Thymus (tissue), 11 donors: ENCODE measurements at regions not wholly inside any gene's neighbourhood (a gene's known extent, or its start where the extent isn't known, plus 50 kb on each side); places are given as distances from the start of the nearest gene placed in this dataset.

Source experiments
- DNase-seq, 9 donors: peaks; one replicate each; pipeline ENCODE4 v3.0.0-alpha.2; 2013; ENCODE audit warnings: low spot score in 9 of 9, low read depth in 6 of 9, missing footprints in 1 of 9
- H3K27ac ChIP-seq, 2 donors: one replicate each; pipeline ENCODE4 v1.5.1; 2013; ENCODE audit warnings: control low read depth in 1 of 2, low read depth in 1 of 2, low read length in 1 of 2, mild to moderate bottlenecking in 1 of 2, moderate library complexity in 1 of 2
- H3K27me3 ChIP-seq, 2 donors: one replicate each; pipeline ENCODE4 v1.5.1; 2013; ENCODE audit warnings: low read length in 1 of 2; ENCODE audit not compliant: control insufficient read depth in 2 of 2, insufficient read depth in 1 of 2
- H3K36me3 ChIP-seq, 2 donors: one replicate each; pipeline ENCODE4 v1.5.1; 2013; ENCODE audit warnings: low read length in 1 of 2, mild to moderate bottlenecking in 1 of 2, moderate library complexity in 1 of 2; ENCODE audit not compliant: control insufficient read depth in 2 of 2, insufficient read depth in 2 of 2
- H3K4me1 ChIP-seq, 2 donors: one replicate each; pipeline ENCODE4 v1.5.1; 2013; ENCODE audit warnings: low read length in 2 of 2; ENCODE audit not compliant: control insufficient read depth in 2 of 2, insufficient read depth in 2 of 2
- H3K4me3 ChIP-seq, 2 donors: one replicate each; pipeline ENCODE4 v1.5.1; 2013; ENCODE audit warnings: low read length in 2 of 2, control low read depth in 1 of 2, mild to moderate bottlenecking in 1 of 2
- H3K9me3 ChIP-seq, 2 donors: one replicate each; pipeline ENCODE4 v1.5.1; 2013; ENCODE audit warnings: low read length in 1 of 2, mild to moderate bottlenecking in 1 of 2; ENCODE audit not compliant: control insufficient read depth in 2 of 2, insufficient read depth in 1 of 2
- WGBS: extraction: QIAGEN DNeasy Blood & Tissue Kit; methylation state at CpG from one replicate; pipeline ENCODE4 v1.1.7; 2013; 5-methylcytosine and 5-hydroxymethylcytosine counted together
- donor health status: healthy.

DNA sequence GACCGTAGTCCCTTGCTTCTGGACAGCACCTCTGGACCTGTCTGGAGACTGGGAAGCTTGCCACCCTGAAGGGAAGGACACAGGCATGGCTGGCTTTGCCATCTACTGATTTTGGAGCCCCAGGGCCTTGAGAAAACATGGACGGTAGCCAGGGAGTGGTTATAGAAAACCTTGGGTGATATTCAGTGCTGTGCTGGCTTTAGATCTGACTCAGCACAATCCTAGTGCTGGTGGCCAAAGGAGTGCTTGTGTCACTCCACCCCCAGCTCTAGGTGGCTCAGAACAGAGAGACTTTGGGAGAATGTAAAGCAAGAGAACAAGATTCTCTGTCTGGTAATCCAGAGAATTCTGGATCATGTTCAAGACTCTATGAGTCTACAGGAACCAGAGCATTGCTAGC is 214.5 kb upstream of the IGF1 start:
- WGBS, result 96% methylated on average over 2 of the region's 2 CpGs
- Histone ChIP-seq H3K9me3 (no peaks in the 10 kb centered on the region), H3K36me3 (no peaks in the 10 kb centered on the region), H3K27me3 (no peaks in the 10 kb centered on the region), H3K4me3 (no peak overlapping the region), H3K4me1 (no peaks in the 10 kb centered on the region), H3K27ac (no peak overlapping the region)
- DNase-seq, result no peak

DNA sequence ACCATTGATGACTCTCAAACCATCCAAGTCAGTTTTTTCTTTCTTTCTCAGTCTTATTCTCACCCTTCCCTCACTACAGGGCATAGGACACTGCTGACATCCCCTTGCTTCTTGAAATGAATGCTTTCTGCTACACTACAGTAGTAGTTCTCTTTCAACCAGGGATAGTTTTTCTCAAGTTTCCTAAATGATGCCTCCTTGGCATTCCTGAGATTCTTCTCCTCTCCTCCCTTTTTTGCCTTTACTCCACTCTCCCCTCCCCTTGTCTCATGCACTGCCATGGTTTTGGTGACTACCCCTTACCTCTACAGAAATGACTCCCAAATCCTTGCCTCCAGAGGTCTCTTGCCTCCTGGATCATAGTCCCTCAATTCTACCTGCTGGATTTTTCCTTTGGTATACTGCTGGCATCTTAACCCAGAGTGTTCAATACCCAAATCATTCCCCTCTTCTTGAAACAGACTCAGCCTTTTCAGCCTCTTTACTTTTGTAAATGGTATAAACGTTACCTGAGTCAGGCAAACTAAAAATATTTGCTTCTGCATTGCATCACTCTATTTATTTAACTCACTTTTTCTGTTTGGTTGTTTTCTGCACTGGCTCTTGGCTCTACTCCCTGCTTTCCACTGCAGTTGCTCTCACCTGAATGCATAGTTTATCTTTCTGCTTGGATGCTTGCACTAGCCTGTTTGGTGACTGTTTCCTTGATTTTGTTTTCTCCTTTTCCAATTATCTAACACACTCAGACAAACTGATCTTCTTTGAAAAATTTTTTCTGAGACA is 211.6 kb upstream of the IGF1 start:
- Histone ChIP-seq H3K27ac (no peak overlapping the region), H3K27me3 (no peaks in the 10 kb centered on the region), H3K4me3 (no peak overlapping the region), H3K36me3 (no peaks in the 10 kb centered on the region), H3K9me3 (no peaks in the 10 kb centered on the region), H3K4me1 (no peaks in the 10 kb centered on the region)
- DNase-seq, result no peak
- WGBS, result 70% methylated on average over 1 of the region's 1 CpG

DNA sequence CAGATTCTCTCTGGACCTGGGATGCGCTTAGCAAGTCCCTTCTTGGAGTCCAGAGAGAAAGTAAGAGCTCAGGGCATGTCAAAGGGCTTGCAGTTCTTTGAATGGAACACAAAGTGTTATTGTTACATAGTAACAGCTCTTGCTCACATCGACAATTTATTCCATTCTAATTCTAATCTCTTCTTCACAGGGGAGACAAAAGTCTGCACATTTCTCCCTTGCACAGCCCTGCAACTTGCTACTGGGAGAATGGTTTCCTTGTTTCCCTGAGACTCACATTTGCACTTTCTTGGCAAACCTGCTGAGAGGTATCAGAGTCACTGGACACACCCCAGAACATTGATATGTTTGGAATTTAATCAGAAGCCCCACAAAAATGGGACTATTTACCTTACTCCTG is 209.9 kb upstream of the IGF1 start:
- no peak overlapping the region for H3K27ac ChIP-seq
- H3K27me3 ChIP-seq, result no peaks in the 10 kb centered on the region
- WGBS, result 90% methylated on average over 2 of the region's 2 CpGs
- H3K4me3 ChIP-seq, result no peak overlapping the region
- no peaks in the 10 kb centered on the region for H3K9me3 ChIP-seq
- H3K36me3 ChIP-seq, result no peaks in the 10 kb centered on the region
- H3K4me1 ChIP-seq, result no peaks in the 10 kb centered on the region
- DNase-seq, result no peak

DNA sequence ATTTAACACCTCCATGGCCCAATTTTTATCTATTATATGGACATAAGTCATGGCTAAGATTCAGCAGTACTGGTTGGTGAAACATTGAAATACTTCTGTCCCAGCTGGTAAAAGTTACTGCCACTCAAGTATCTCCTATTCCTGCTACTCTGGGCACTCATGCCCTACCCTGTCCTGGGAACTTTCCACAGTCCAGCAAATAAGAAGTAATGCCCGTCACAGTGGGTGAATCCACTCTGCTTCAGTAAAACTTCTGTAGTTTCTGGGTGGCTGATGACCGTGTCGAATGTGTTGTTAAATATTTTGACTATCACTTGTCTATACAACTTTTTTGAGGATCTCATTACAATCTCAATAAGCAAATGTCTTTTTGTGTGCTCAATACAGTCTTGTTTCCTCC is 209.3 kb upstream of the IGF1 start:
- Histone ChIP-seq H3K36me3 (no peaks in the 10 kb centered on the region), H3K4me1 (no peaks in the 10 kb centered on the region), H3K27me3 (no peaks in the 10 kb centered on the region), H3K4me3 (no peak overlapping the region), H3K9me3 (no peaks in the 10 kb centered on the region), H3K27ac (no peak overlapping the region)
- no peak for DNase-seq
- 90% methylated on average over 3 of the region's 3 CpGs for WGBS

DNA sequence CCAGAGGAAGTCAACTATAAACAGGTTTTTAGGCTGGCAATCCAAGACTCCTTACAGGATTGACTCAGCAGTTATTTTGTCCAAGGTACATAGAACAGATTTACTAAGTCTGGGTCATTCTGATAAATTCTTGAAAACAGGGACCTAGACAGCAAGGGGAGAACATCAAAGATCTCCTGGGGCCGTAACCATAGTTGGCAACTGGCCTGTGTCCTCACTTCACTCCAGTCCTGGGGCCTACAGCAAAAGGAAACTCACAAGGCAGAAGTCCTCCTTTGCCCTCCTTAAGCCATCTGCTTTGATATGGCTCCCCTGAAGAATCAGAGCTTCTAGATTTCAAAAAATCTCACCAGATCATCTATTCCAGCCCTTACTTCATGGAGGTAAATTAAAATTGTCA is 207.2 kb upstream of the IGF1 start:
- Histone ChIP-seq H3K4me3 (no peak overlapping the region), H3K4me1 (no peaks in the 10 kb centered on the region), H3K9me3 (no peaks in the 10 kb centered on the region), H3K27me3 (no peaks in the 10 kb centered on the region), H3K27ac (no peak overlapping the region), H3K36me3 (no peaks in the 10 kb centered on the region)
- 85% methylated on average over 1 of the region's 1 CpG for WGBS
- no peak for DNase-seq

DNA sequence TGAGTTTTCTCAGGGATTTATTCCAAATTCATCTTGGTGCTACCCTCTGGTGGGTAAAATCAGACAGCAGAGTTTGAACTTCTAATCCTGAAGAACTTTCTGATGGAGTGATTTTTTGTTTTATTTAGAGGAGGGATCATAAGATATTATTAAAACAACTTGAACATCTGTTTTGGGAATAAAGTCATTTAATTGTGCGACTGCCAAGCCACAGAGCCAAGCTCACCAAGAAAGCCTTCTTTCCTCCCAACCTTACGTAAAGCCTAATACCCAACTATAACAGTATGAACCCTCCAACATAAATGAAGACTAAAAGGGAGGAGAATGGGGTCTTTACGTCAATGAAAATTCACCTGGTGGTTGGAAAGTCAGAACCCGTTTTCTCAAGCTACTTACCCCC is 205.5 kb upstream of the IGF1 start:
- no peak for DNase-seq
- H3K4me1 ChIP-seq, result no peaks in the 10 kb centered on the region
- no peaks in the 10 kb centered on the region for H3K9me3 ChIP-seq
- H3K27me3 ChIP-seq, result no peaks in the 10 kb centered on the region
- no peak overlapping the region for H3K27ac ChIP-seq
- H3K36me3 ChIP-seq, result no peaks in the 10 kb centered on the region
- 96% methylated on average over 4 of the region's 4 CpGs for WGBS
- H3K4me3 ChIP-seq, result no peak overlapping the region

DNA sequence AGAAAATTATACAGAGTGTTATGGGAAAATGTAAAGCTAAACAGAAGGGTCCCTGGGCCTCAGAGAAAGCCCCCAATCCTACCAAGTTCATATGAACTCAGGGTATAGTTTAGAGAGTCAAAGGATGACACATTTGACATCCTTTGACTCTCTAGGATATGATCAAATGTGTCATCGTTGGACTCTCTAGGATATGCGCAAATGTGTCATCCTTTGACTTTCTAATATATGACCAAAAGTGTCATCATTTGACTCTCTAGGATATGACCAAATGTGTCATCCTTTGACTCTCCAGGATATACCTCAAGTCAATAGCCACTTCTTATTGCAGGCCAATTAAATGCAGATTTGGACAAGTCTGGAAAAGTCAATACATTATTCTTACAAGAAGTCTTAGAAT is 204.8 kb upstream of the IGF1 start:
- H3K36me3 ChIP-seq, result no peaks in the 10 kb centered on the region
- H3K4me3 ChIP-seq, result no peak overlapping the region
- WGBS, result 96% methylated on average over 2 of the region's 2 CpGs
- no peaks in the 10 kb centered on the region for H3K4me1 ChIP-seq
- no peak for DNase-seq
- H3K27ac ChIP-seq, result no peak overlapping the region
- no peaks in the 10 kb centered on the region for H3K27me3 ChIP-seq
- no peaks in the 10 kb centered on the region for H3K9me3 ChIP-seq

DNA sequence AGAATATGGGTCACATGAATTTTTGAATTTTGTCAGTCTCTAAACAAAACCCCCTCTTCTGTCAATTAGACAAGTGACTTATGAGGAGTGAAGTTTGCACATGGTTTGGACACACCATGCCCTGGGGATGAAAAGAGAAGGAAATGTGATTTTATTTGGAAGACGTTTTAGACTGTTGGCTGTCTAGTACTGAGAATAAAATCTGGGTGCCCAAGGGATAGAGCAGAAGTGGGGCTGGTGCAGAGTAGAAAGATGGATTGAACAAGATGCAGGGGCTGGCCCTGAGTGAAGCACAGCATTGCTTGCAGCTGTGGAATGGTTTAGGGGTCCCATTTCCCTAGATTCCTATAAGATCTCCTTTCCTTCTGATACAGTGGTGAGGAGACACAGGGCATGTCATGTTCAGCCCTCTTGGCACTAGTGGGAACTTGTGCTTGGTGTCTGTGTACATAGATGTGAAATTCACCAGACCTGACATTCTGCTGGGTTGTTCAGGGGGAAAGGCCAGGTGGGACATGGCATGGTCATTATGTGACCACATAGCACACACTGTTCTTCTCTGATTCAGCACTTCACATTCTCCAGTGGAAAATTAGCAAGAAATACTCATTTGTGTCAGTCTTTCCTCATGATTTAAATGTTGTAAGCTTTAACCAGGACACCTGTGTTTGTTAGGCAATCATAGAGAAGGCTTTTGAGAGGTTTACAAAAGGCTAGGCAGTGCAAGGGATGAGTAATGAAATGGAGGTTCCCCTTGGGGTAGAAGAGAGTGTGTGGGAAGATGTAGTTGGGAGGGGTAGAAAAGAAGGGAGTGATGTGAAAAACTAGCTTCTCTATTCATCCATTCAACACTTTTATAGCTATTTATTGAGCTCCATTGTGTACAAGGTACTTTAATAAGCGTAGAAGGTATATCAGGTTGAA is 202.3 kb upstream of the IGF1 start:
- H3K36me3 ChIP-seq, result no peaks in the 10 kb centered on the region
- no peaks in the 10 kb centered on the region for H3K27me3 ChIP-seq
- no peak overlapping the region for H3K4me3 ChIP-seq
- no peaks in the 10 kb centered on the region for H3K9me3 ChIP-seq
- H3K4me1 ChIP-seq, result no peaks in the 10 kb centered on the region
- WGBS, result 80% methylated on average over 2 of the region's 2 CpGs
- no peak for DNase-seq
- no peak overlapping the region for H3K27ac ChIP-seq

DNA sequence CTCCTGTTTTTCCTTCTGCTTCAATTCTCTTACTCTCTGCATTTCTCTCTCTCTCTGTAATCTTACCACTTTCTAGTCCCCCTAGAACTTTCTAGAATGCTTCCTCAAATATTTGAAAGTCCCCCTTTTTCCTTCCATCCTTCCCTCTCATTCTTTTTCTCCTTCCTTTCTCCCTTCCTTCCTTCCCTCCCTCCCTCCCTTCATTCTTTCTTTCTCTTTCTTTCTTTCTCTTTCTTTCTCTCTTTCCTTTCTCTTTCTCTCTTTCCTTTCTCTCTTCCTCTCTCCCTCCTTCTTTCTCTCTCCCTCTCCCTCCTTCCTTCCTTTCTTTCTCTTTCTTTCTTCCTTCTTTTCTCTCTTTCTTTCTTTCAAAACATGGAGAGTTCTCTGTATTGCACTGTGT is 201.4 kb upstream of the IGF1 start:
- no peaks in the 10 kb centered on the region for H3K9me3 ChIP-seq
- H3K27ac ChIP-seq, result no peak overlapping the region
- no peaks in the 10 kb centered on the region for H3K27me3 ChIP-seq
- H3K36me3 ChIP-seq, result no peaks in the 10 kb centered on the region
- no peaks in the 10 kb centered on the region for H3K4me1 ChIP-seq
- no peak for DNase-seq
- no peak overlapping the region for H3K4me3 ChIP-seq
